ENCODE measurements at regions not wholly inside any gene's neighbourhood (a gene's known extent, or its start where the extent isn't known, plus 50 kb on each side); places are given as distances from the start of the nearest gene placed in this dataset.

DNA sequence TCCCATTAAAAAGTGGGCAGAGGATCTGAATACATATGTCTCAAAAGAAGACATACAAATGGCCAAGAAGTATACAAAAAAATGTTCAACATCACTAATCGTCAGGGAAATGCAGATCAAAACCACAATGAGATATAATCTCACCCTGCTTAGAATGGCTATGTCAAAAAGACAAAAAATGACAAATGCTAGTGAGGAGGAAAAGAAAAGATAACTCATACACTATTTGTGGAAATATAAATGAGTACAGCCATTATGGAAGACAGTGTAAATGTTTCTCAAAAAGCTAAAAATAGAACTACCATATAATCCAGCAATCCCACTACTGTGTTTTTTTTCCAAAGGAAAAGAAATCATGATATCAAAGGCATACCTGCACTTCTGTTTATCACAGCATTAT, 450.7 kb downstream of the EFNA5 start:
- no peak overlapping the region for H3K18ac ChIP-seq (ENCODE audit: insufficient read length, low read depth, low read length)
- no peak overlapping the region for H2BK12ac ChIP-seq (ENCODE audit: insufficient read length, low read depth, low read length)
- TF ChIP-seq, protein P1, sequence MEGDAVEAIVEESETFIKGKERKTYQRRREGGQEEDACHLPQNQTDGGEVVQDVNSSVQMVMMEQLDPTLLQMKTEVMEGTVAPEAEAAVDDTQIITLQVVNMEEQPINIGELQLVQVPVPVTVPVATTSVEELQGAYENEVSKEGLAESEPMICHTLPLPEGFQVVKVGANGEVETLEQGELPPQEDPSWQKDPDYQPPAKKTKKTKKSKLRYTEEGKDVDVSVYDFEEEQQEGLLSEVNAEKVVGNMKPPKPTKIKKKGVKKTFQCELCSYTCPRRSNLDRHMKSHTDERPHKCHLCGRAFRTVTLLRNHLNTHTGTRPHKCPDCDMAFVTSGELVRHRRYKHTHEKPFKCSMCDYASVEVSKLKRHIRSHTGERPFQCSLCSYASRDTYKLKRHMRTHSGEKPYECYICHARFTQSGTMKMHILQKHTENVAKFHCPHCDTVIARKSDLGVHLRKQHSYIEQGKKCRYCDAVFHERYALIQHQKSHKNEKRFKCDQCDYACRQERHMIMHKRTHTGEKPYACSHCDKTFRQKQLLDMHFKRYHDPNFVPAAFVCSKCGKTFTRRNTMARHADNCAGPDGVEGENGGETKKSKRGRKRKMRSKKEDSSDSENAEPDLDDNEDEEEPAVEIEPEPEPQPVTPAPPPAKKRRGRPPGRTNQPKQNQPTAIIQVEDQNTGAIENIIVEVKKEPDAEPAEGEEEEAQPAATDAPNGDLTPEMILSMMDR (conservative IDR thresholded peaks at IDR 0.05), result no peak
- DNase-seq, result no peak
- no peak overlapping the region for H2BK5ac ChIP-seq (ENCODE audit: insufficient read length, low read length)
- H3K79me1 ChIP-seq (ENCODE audit: insufficient read depth, low read depth, low read length, poor library complexity, severe bottlenecking), result no peaks in the 10 kb centered on the region
- Mint-ChIP-seq H3K36me3 (ENCODE audit: insufficient read depth in 1 of 3, low read depth in 3 of 3) (no peaks in the 10 kb centered on the region), H3K4me3 (no peak overlapping the region), H3K9me3 (no peaks in the 10 kb centered on the region), H3K27ac (no peak overlapping the region), H3K27me3 (ENCODE audit: low read depth) (no peaks in the 10 kb centered on the region), H3K4me1 (no peaks in the 10 kb centered on the region; a peak in 2 of 4 replicates)
- H3K79me2 ChIP-seq (ENCODE audit: insufficient read depth, low read length), result no peaks in the 10 kb centered on the region
- H2BK20ac ChIP-seq (ENCODE audit: low read depth, low read length, poor library complexity, severe bottlenecking), result no peak overlapping the region
- H4K20me1 ChIP-seq (ENCODE audit: control insufficient read depth, insufficient read depth, insufficient read length), result no peaks in the 10 kb centered on the region
- no peak overlapping the region for H2BK15ac ChIP-seq (ENCODE audit: low read depth, low read length)
- no peak overlapping the region for H2AK5ac ChIP-seq (ENCODE audit: insufficient read length, low read length)
- H4K8ac ChIP-seq (replicated peaks; ENCODE audit: insufficient read length, low read depth, low read length), result no peak overlapping the region
- H2AFZ ChIP-seq (ENCODE audit: low read length), result no peak overlapping the region
- H2BK120ac ChIP-seq (ENCODE audit: low read depth, low read length, poor library complexity, severe bottlenecking), result no peak overlapping the region
- H4K5ac ChIP-seq (ENCODE audit: insufficient read length, low read depth, low read length), result no peak overlapping the region
- no peaks in the 10 kb centered on the region for H3K27me3 ChIP-seq (ENCODE audit: insufficient read depth, low read length)
- no peak overlapping the region for H3K23ac ChIP-seq (ENCODE audit: insufficient read length, low read depth, low read length)
- no peak overlapping the region for H4K91ac ChIP-seq (ENCODE audit: insufficient read length, low read depth, low read length)
- H3K9ac ChIP-seq (ENCODE audit: extremely low read depth, insufficient read length, low read length), result no peak overlapping the region
- H3K4me2 ChIP-seq (ENCODE audit: insufficient read depth, insufficient read length, low read length), result no peak overlapping the region
- no peaks in the 10 kb centered on the region for H3K23me2 ChIP-seq (ENCODE audit: insufficient read length, low read depth, low read length, poor library complexity, severe bottlenecking)
- no peak overlapping the region for H3K56ac ChIP-seq (ENCODE audit: insufficient read length, low read depth, low read length)
- H3T11ph ChIP-seq (ENCODE audit: low read length), result no peak overlapping the region
- no peaks in the 10 kb centered on the region for H3K4me1 ChIP-seq (ENCODE audit: insufficient read depth, low read length)
- no peaks in the 10 kb centered on the region for H3K9me3 ChIP-seq (ENCODE audit: control insufficient read depth, low read depth, low read length)
- H3K14ac ChIP-seq (ENCODE audit: insufficient read depth, low read length), result no peak overlapping the region
- H3K4ac ChIP-seq (ENCODE audit: low read depth, low read length), result no peak overlapping the region
- H3K27ac ChIP-seq (ENCODE audit: insufficient read length, low read depth, low read length), result no peak overlapping the region
- no CpG with 5 or more reads among the region's 1 CpG for WGBS (ENCODE audit: extremely low coverage, insufficient read length, low lambda C conversion rate)
